HG03442 (cell line): ENCODE measurements at regions not wholly inside any gene's neighbourhood (a gene's known extent, or its start where the extent isn't known, plus 50 kb on each side); places are given as distances from the start of the nearest gene placed in this dataset.

Experiments used
- ATAC-seq: cut with Tn5 transposase; IDR thresholded peaks from one replicate; pipeline ENCODE4 v1.9.1; 2021; ENCODE audit warnings: mild to moderate bottlenecking, moderate library complexity; ENCODE audit not compliant: unreplicated experiment

DNA sequence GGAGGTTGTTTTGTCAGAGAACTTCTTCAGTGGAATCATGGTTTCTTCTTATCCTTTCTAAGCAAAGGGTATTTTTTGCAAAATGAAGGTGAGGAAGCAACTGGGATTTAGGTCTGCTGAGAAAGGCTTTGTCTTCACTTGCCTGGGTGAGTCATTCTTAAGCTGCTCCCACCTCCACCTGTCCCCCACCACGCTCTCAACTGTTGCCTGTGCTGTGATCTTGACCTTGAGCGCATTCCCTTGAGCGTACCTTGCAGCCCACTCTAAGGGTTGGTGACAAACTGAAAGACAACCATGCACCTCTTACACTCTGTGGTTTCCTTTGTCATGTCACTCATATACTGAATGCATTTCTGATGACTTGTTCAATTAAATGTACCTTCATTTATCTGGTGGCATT, 641.1 kb downstream of the RNF144B start:
- ATAC-seq, result no peak

DNA sequence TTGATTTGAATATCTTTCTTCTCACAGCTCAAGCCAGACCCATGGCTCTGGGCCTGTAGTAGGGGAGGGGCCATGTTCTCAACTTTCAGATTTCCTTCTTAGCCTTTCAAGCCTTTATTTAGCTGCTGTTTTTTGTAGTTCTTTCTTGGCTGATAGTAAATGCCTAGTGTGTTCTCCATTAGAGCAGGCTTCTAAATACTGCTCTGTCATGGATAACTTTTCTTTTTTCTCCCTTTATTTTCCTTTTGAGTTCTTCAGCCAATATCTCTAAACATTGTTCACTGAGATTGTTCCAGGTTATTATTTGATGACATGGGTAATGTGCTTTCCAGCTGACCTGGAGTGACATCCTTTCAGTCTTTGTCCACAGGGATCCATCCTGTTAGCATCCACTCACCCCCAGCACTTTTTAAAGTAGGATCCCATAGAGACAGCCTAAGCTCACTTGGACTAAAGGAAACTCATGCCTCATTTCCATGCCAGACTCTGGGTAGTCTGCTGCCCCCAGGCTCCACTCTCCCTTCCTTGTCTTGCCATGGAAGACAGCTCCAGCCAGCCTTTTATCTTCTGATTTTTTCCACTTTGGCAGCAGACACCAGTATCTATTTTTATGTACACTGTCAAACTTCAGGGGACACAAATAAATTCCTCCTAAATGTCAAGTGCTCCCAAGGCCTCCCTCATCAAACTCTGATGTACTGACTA, 645.6 kb downstream of the RNF144B start:
- no peak for ATAC-seq

- ATAC-seq, result no peak
Measured at GRCh38 chr6:19033683-19034082, 646.5 kb downstream of the RNF144B start.

DNA sequence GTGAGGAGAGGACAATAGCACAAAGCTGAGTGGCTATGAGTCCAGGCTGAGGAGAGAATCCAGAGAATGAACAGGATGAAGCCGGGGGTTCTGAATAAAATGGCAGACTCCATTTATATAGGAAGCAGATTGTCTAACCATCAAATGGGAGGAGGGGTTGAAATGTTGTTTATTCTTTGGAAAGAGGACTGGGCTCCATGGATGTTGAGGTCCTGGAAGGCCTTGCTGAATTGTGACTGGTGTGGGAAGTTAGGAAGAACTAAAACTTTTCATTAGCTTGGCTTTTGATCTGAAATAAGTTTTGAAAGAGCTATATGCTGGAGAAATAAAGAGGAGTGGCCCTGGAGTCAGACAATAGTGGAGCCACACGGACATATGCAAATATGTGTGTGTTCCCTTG, 647.8 kb downstream of the RNF144B start:
- no peak for ATAC-seq

DNA sequence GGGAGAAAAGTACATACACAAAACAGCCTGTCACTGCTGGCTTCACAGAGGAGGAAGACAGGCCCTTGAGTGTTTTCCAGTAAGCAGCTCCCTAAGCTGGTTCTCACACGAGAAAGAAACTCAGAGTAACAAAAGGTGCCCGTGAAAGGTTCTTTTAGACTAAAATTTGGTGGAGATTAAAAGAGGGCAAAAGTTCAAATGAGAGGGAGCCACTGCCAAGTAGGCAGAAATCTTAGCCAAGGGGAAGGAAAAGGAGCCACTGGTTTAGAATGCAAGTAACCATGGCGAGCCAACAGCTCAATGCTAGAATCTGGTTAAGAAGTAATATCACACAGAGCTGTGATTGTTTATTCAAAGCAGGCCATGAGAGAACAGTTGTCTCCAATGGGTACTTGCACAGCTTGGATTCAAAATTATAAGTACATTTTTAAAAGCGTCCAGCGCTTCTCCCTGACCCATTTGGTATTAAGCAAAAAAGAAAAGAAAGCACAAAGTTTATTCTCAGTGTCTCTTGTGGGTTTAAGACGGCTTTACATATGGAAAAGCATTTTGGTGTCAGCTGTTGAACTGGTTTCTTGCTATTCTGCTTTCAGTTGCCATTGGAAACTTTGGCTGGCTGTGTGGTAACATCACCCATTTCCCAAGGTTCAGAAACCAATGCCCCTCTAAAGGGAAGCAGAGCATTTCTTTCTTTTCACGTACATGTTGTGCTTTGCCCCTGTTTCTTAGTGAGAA, 648.5 kb downstream of the RNF144B start:
- ATAC-seq, result no peak

DNA sequence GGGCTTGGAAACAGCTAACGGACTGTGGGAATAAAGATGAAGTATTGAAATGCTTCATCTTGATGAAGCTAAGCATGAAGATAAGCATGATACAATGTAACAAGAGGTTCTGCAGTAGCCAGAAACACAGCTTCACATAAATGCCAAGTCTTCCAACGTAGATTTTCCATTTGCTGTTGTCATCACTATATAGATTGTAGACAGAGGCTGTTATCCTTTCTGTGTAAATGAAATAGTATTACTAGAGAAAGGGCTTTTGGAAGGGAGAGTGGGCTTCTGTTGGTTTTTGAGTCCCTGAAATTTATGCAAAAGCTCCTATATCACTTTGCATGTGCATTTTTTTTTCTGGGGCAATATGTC, 649.0 kb downstream of the RNF144B start:
- no peak for ATAC-seq

DNA sequence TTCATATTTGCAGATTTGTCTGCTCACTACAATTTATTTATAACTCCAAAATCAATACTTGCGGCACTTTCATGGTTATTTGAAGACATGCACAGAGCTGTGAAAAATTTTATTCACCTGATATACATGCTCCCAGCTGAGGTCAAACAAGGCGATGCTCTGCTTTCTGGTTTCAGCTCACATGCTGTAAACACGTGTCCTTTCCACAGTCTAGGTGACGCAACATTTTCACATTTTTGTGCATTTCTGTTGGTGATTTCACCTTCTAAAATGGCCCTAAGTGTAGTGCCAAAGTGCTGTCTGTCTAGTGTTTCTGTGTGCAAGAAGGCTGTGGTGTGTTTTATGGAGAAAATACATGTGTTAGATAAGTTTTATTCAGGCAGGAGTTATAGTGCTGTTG, 650.5 kb downstream of the RNF144B start:
- ATAC-seq, result no peak

GRCh38 chr6:19039287-19039686, 652.1 kb downstream of the RNF144B start:
- no peak for ATAC-seq

GRCh38 chr6:19041906-19042305, 654.8 kb downstream of the RNF144B start:
- ATAC-seq, result no peak

GRCh38 chr6:19042420-19042819, 655.3 kb downstream of the RNF144B start:
- no peak for ATAC-seq

GRCh38 chr6:19050765-19051164, 663.6 kb downstream of the RNF144B start:
- ATAC-seq, result no peak

DNA sequence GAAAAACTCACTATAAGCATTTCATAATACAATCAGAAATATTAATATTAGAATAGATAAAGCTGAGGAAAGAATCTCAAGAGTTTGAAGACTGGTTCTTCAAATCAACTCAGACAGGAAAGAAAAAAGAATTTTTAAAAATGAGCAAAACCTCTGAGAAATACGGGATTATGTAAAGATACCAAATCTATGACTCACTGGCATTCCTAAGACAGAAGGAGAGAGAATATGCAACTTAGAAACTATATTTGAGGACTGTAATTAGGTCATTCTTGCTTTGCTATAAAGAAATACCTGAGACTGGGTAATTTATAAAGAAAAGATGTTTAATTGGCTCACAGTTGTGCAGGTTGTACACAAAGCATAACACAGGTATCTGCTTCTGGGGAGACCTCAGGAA, 665.1 kb downstream of the RNF144B start:
- ATAC-seq, result no peak

DNA sequence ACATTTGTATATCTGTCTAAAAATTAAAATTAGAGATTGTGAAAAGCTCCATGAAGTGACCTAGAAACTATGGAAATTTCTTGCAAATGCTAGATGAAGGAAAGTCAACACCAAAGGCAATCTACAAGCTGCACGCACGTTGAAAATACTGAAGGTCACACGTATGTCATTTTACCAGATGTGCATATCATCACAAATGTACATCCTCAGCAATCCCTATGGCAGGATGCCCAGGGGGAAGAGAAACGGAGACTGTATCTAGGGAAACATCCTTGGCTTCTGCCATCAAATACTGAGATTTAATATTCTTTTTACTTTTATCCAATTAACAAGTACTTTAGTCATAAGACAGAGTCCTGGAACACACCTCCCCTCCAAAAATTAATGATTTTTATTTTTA, 672.0 kb downstream of the RNF144B start:
- no peak for ATAC-seq

- no peak for ATAC-seq
Measured at GRCh38 chr6:19067165-19067564, 680.0 kb downstream of the RNF144B start.

DNA sequence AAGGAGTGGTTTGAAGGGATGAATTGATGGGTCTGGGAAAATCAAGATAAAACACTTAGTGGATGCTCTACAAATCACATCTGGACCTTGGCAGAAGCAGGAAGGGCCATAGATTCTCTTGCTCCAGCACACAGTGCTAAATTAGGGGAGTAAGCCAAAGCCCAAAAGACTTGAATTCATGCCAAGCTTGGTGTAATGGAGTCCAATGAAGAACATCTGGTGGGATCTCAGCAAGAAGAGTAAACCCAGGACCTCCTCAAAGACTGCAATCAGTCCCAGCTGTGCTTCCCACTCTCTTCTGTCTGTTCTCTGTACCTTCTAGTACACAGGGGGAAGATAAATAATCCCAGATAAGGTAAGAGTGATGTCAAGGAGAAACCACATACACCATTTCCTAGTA, 683.4 kb downstream of the RNF144B start:
- no peak for ATAC-seq

DNA sequence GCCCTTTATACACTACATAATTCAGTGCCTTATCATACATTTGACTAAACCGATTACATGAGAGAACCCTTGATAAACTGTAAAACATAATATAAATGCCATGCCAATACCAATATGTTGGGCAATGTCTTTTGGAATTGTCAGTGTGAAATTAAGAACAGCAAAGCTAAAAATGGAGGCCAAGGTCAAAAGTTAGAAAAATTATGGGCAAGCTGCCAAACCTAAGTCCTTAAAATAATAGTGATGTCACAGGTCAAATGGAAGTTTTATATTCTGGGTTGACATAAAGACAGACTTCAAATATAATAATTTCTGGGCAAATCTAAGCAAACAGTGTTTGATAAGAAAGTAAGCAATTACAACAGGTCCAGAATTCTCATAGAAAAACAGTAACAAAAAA, 696.7 kb downstream of the RNF144B start:
- no peak for ATAC-seq

GRCh38 chr6:19086480-19086879, 699.3 kb downstream of the RNF144B start:
- ATAC-seq, result no peak

GRCh38 chr6:19087296-19087695, 700.1 kb downstream of the RNF144B start:
- no peak for ATAC-seq

GRCh38 chr6:19087897-19088296, 700.7 kb downstream of the RNF144B start:
- no peak for ATAC-seq

DNA sequence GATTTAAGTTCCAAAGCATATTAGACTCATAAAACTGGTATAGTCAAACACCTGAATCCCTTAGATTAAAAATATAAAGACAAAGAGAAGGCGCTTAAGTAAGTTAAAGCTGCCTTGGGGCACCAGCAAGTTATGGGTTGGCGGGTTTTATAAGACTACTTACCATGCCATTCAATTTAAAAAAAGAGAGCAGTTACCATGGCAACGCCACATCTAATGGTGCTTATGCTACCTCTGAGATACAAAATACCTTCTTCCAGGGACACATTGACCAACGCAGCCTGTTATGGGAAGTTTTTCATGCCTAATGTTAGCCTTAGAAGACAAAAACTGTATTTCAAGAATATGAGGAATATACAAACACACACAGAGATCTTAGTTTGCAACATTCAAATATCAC, 713.6 kb downstream of the RNF144B start:
- no peak for ATAC-seq

GRCh38 chr6:19102936-19103335, 715.8 kb downstream of the RNF144B start:
- ATAC-seq, result no peak

GRCh38 chr6:19107468-19107867, 720.3 kb downstream of the RNF144B start:
- no peak for ATAC-seq

GRCh38 chr6:19121521-19121920, 715.6 kb upstream of the ID4 start:
- ATAC-seq, result no peak
